Calu3 (cell line): ENCODE measurements at regions not wholly inside any gene's neighbourhood (a gene's known extent, or its start where the extent isn't known, plus 50 kb on each side); places are given as distances from the start of the nearest gene placed in this dataset.

ENCODE experiments used
- BruUV-seq: library from RNA; stranded (reverse); fragments of 400-500 nt; replicated peaks from 2 replicates; lab custom pipeline; 2021; lab: Mats Ljungman, UMichigan
- CTCF ChIA-PET: fragments of 300-600 bp; sonication (Branson Sonifier 250); formaldehyde crosslinking; loops from one replicate; lab custom pipeline; 2022; ENCODE audit warnings: antibody characterized with exemption; lab: Charles Lee
- DNase-seq: peaks from one replicate; pipeline ENCODE4 v3.0.0; 2022
- H3K27ac Mint-ChIP-seq: one replicate; pipeline ENCODE4 v1.8.0; 2022; ENCODE audit warnings: mixed read lengths; ENCODE audit not compliant: unreplicated experiment
- H3K27me3 Mint-ChIP-seq: one replicate; pipeline ENCODE4 v1.8.0; 2022; ENCODE audit warnings: mixed read lengths; ENCODE audit not compliant: unreplicated experiment
- H3K36me3 Mint-ChIP-seq: one replicate; pipeline ENCODE4 v1.8.0; 2022; ENCODE audit warnings: mild to moderate bottlenecking, moderate library complexity, mixed read lengths; ENCODE audit not compliant: insufficient read depth, unreplicated experiment
- H3K4me1 Mint-ChIP-seq: one replicate; pipeline ENCODE4 v1.8.0; 2022; ENCODE audit warnings: mild to moderate bottlenecking, low read depth, mixed read lengths; ENCODE audit not compliant: unreplicated experiment
- H3K4me3 Mint-ChIP-seq: one replicate; pipeline ENCODE4 v1.8.0; 2022; ENCODE audit warnings: mild to moderate bottlenecking, low read depth, moderate library complexity, mixed read lengths; ENCODE audit not compliant: unreplicated experiment
- H3K9me3 Mint-ChIP-seq: one replicate; pipeline ENCODE4 v1.8.0; 2022; ENCODE audit warnings: low read depth, mixed read lengths; ENCODE audit not compliant: unreplicated experiment
- intact Hi-C: fragments of 100-400 bp; cut with micrococcal nuclease; formaldehyde crosslinking; loops from one replicate; pipeline ENCODE4 v1.10.0; 2022; ENCODE audit not compliant: unreplicated experiment
- TF ChIP-seq, protein P1 (sequence below): fragments of 200-600 bp; IDR thresholded peaks from one replicate; pipeline ENCODE4 v1.8.0; 2022; ENCODE audit warnings: antibody characterized with exemption; ENCODE audit not compliant: unreplicated experiment

GRCh38 chr5:146959360-146959759, 80.8 kb upstream of the PPP2R2B start:
- CTCF ChIA-PET: no interaction called here
- BruUV-seq: no TSS peak
- intact Hi-C loops: no loop called here
- peaks cover 9% of the 10 kb centered on the region for H3K4me1 Mint-ChIP-seq
- no peaks in the 10 kb centered on the region for H3K36me3 Mint-ChIP-seq
- peaks cover 17% of the 10 kb centered on the region for H3K27me3 Mint-ChIP-seq
- H3K9me3 Mint-ChIP-seq: no peaks in the 10 kb centered on the region
- TF ChIP-seq, protein P1, sequence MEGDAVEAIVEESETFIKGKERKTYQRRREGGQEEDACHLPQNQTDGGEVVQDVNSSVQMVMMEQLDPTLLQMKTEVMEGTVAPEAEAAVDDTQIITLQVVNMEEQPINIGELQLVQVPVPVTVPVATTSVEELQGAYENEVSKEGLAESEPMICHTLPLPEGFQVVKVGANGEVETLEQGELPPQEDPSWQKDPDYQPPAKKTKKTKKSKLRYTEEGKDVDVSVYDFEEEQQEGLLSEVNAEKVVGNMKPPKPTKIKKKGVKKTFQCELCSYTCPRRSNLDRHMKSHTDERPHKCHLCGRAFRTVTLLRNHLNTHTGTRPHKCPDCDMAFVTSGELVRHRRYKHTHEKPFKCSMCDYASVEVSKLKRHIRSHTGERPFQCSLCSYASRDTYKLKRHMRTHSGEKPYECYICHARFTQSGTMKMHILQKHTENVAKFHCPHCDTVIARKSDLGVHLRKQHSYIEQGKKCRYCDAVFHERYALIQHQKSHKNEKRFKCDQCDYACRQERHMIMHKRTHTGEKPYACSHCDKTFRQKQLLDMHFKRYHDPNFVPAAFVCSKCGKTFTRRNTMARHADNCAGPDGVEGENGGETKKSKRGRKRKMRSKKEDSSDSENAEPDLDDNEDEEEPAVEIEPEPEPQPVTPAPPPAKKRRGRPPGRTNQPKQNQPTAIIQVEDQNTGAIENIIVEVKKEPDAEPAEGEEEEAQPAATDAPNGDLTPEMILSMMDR: no peak
- no peak overlapping the region for H3K27ac Mint-ChIP-seq
- no peak overlapping the region for H3K4me3 Mint-ChIP-seq
- no peak for DNase-seq

- TF ChIP-seq, protein P1: no peak
- Mint-ChIP-seq H3K36me3 (no peaks in the 10 kb centered on the region), H3K4me3 (no peak overlapping the region), H3K27ac (no peak overlapping the region), H3K4me1 (peaks cover 9% of the 10 kb centered on the region), H3K27me3 (peaks cover 5% of the 10 kb centered on the region), H3K9me3 (no peaks in the 10 kb centered on the region)
- CTCF ChIA-PET: interaction anchor here (0.6 to 2.3 kb wide), 7 partner anchors 226 to 441 kb away, joined by 3 to 10 read pairs (median 3); no protein-coding TSS in a partner anchor
- DNase-seq: no peak
- BruUV-seq: no TSS peak
- intact Hi-C loops: loop anchor here (10.0 kb wide), 1 partner anchor 402 kb away; no protein-coding TSS in a partner anchor
Observed at GRCh38 chr5:146962801-146963355, 84.3 kb upstream of the PPP2R2B start.

DNA sequence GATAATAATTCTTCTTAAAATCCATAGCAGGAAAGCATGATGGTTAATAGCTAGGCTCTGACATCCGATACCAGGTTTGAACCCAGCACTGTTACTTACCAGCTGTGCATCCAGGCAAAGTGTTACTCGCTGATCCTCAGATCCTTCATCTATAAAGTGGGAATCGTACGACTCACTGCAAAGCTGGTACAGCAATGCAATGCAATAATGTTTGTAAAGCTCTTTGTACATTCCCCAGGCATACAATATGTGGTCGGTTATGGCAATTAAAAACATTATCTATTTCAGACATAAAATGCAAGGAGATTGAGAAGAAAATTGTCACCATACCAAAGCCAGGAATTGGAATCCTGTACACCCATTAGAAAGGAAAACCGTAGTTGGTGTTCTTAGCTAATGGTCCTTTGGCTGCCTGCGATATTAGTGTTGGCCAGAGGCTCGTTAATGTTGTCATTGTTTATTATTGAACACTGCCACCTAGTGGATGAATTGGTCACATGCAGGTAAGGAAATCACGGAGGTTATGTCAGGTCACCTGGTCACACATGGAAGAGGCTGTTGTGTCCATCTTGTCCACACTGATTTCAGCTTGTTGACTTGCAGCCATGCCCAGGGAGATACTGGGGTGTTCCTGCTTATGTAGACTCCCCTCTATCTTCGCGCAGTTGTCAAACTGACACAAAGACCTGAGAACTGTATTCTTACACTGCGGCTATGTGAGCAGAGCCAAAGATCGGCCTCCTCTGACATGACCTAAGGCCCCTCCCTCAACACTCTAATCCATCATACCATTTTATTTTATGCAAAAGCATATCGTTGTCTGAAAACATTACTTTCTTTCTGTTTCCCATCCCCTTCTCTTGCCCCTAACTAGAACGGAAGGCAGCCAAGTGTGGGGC, 87.5 kb upstream of the PPP2R2B start:
- H3K9me3 Mint-ChIP-seq: no peaks in the 10 kb centered on the region
- intact Hi-C loops: loop anchor here (1.0 to 10.0 kb wide), 6 partner anchors 147 to 433 kb away; no protein-coding TSS in a partner anchor
- TF ChIP-seq, protein P1: peak; percentile 78
- no TSS peak for BruUV-seq
- H3K4me3 Mint-ChIP-seq: no peak overlapping the region
- H3K27ac Mint-ChIP-seq: no peak overlapping the region
- DNase-seq: peak; percentile 71
- H3K4me1 Mint-ChIP-seq: peaks cover 9% of the 10 kb centered on the region
- H3K36me3 Mint-ChIP-seq: no peaks in the 10 kb centered on the region
- CTCF ChIA-PET: interaction anchor here (0.6 to 2.9 kb wide), 16 partner anchors 33 to 432 kb away, joined by 3 to 36 read pairs (median 4); no protein-coding TSS in a partner anchor
- H3K27me3 Mint-ChIP-seq: no peaks in the 10 kb centered on the region

DNA sequence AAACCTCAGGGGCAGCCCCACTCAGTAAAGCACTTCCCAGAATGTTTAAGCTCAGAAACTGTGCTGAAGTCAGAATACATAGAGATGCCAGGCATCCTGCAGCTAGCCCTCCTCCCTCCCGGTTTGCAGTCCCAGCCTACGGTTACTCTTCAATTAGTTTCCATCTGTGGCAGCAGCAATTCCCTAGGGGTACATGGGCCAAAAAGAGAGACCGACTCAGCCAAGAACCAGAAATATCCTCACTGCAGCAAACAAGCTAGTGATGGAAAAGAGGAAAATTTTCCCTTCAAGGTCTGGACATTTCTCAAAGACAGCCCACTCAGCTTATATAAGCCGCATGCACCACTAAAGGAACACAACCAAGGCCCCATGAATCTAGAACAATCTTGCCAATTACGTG, 89.1 kb upstream of the PPP2R2B start:
- CTCF ChIA-PET: interaction anchor here (1.5 to 2.5 kb wide), 2 partner anchors 221 to 425 kb away, joined by 6 to 13 read pairs; no protein-coding TSS in a partner anchor
- intact Hi-C loops: loop anchor here (2.0 to 10.0 kb wide), 3 partner anchors 149 to 397 kb away; no protein-coding TSS in a partner anchor

More for the DNA sequence above, 89.1 kb upstream of the PPP2R2B start:
- Mint-ChIP-seq H3K4me3 (no peak overlapping the region), H3K27ac (no peak overlapping the region), H3K4me1 (peaks cover 9% of the 10 kb centered on the region), H3K27me3 (no peaks in the 10 kb centered on the region), H3K9me3 (no peaks in the 10 kb centered on the region), H3K36me3 (no peaks in the 10 kb centered on the region)
- TF ChIP-seq, protein P1: no peak
- no TSS peak for BruUV-seq
- no peak for DNase-seq
